ENCODE measurements at regions not wholly inside any gene's neighbourhood (a gene's known extent, or its start where the extent isn't known, plus 50 kb on each side); places are given as distances from the start of the nearest gene placed in this dataset.

DNA sequence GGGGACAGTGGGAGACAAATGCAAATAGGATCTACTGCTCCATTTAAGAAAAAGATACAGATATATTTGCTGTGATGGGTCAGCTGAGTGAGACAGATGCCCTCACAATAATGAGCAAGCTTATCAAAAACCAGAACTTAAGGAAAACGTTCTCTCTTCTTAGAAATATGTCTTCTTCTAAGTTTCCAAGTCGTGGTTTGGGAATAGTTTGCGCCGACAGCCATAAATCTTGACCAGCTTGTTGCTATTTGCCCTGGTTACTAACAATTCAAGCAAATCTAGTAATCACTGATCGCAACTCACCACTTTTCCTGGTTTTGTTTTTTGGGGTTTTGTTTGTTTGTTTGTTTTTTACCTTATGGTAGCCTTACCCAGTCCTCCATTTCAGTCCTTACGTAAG is 67.6 kb upstream of the GUCY1A1 start:
- DNase-seq (ENCODE audit: low read depth in 1 of 2, low spot score in 2 of 2) (no peak), FAIRE-seq (no peak)
- Histone ChIP-seq H2BK20ac (ENCODE audit: low read length) (no peak overlapping the region), H3K4me2 (ENCODE audit: insufficient read depth in 1 of 2, low read depth in 2 of 2, low read length in 2 of 2) (no peak overlapping the region), H3K9ac (replicated peaks in 1 of 4; ENCODE audit: extremely low read depth in 1 of 4, low read depth in 3 of 4, low read length in 3 of 4) (no peak overlapping the region), H3K23me2 (ENCODE audit: low read depth, low read length) (no peaks in the 10 kb centered on the region), H3K14ac (ENCODE audit: insufficient read length) (no peak overlapping the region), H4K5ac (ENCODE audit: insufficient read length, low read depth, low read length) (no peak overlapping the region), H2AFZ (ENCODE audit: low read length) (no peak overlapping the region), H2AK5ac (ENCODE audit: low read depth, low read length) (no peak overlapping the region), H4K20me1 (replicated peaks in 1 of 2; ENCODE audit: control insufficient read depth in 1 of 2, insufficient read depth in 2 of 2, low read length in 2 of 2) (no peaks in the 10 kb centered on the region), H3K4me3 (ENCODE audit: extremely low read depth in 1 of 4, insufficient read depth in 2 of 4, low read depth in 3 of 4, low read length in 4 of 4) (no peak overlapping the region), H4K91ac (replicated peaks; ENCODE audit: insufficient read length, low read length) (no peak overlapping the region), H3K56ac (replicated peaks; ENCODE audit: insufficient read length, low read depth, low read length) (no peak overlapping the region), H2BK15ac (ENCODE audit: low read length) (no peak overlapping the region), H3K4ac (replicated peaks; ENCODE audit: insufficient read length, low read depth, low read length) (no peak overlapping the region), H3K36me3 (ENCODE audit: control insufficient read depth in 2 of 4, insufficient read depth in 4 of 4, low read length in 3 of 4) (no peaks in the 10 kb centered on the region), H2BK120ac (replicated peaks; ENCODE audit: low read depth, low read length) (no peak overlapping the region), H3K9me3 (ENCODE audit: insufficient read depth in 2 of 2, low read depth in 1 of 2, low read length in 1 of 2) (no peaks in the 10 kb centered on the region), H3K4me1 (replicated peaks in 1 of 4; ENCODE audit: control insufficient read depth in 3 of 4, insufficient read depth in 4 of 4, low read length in 3 of 4) (no peaks in the 10 kb centered on the region), H2BK5ac (ENCODE audit: low read depth, low read length) (no peak overlapping the region), H2BK12ac (ENCODE audit: low read depth, low read length) (no peak overlapping the region), H3K79me1 (ENCODE audit: low read depth, low read length) (no peaks in the 10 kb centered on the region), H3K23ac (ENCODE audit: insufficient read length) (no peak overlapping the region), H3K18ac (ENCODE audit: extremely low read depth, low read length) (no peak overlapping the region), H3K27me3 (replicated peaks in 1 of 4; ENCODE audit: control insufficient read depth in 3 of 4, extremely low read depth in 1 of 4, insufficient read depth in 3 of 4, low read length in 3 of 4) (no peaks in the 10 kb centered on the region), H3K79me2 (ENCODE audit: control insufficient read depth in 1 of 2, insufficient read depth in 2 of 2, low read length in 2 of 2) (no peaks in the 10 kb centered on the region), H4K8ac (ENCODE audit: extremely low read depth, insufficient read depth, low read length) (no peak overlapping the region), H3K27ac (ENCODE audit: low read depth, low read length) (no peak overlapping the region)
- POLR2A ChIA-PET (ENCODE audit: partially characterized antibody): no interaction called here
- CTCF ChIA-PET (ENCODE audit: partially characterized antibody): interaction anchor here (0.6 kb wide), 1 partner anchor 1080 kb away, joined by 3 read pairs; no protein-coding TSS in a partner anchor
- 92% methylated on average over 6 of the region's 6 CpGs; no CpG with 5 or more reads in 1 of the 2 experiments for WGBS, 2 experiments (ENCODE audit: extremely low coverage in 1 of 2, insufficient coverage in 1 of 2, insufficient read length in 1 of 2, insufficient replicate concordance in 2 of 2, low coverage in 1 of 2, low lambda C conversion rate in 2 of 2, missing lambda C conversion rate in 1 of 2)
- no peak for TF ChIP-seq NRF1 (IDR thresholded peaks at IDR 0.05; ENCODE audit: low read depth, low read length)
- no peak for TF ChIP-seq GABPA (IDR thresholded peaks at IDR 0.05; ENCODE audit: borderline replicate concordance, insufficient read depth, low read length)
- no peak for TF ChIP-seq TCF12 (IDR thresholded peaks at IDR 0.05; ENCODE audit: low read depth, low read length)

Measured in H1 (cell line).